Tibial artery (tissue), 4 donors: ENCODE measurements at regions not wholly inside any gene's neighbourhood (a gene's known extent, or its start where the extent isn't known, plus 50 kb on each side); places are given as distances from the start of the nearest gene placed in this dataset.

Source experiments
- DNase-seq, 2 donors: peaks; one replicate each; pipeline ENCODE4 v3.0.0-alpha.2; 2019
- H3K27ac ChIP-seq, 2 donors: fragments of 200-600 bp; sonication (generic) in 1 of 2; 1 replicate in 1 of 2; 2 replicates in 1 of 2; pipeline ENCODE4 v1.5.1; 2018 to 2019; ENCODE audit warnings: mild to moderate bottlenecking in 1 of 2
- H3K27me3 ChIP-seq, 2 donors: fragments of 200-600 bp; sonication (generic) in 1 of 2; one replicate each; pipeline versions ENCODE4 v1.5.1 to v1.6.0; 2016 to 2019
- H3K36me3 ChIP-seq, 3 donors: fragments of 200-600 bp; sonication (generic) in 2 of 3; one replicate each; pipeline ENCODE4 v1.5.1; 2016 to 2019; ENCODE audit warnings: mild to moderate bottlenecking in 2 of 3
- H3K4me1 ChIP-seq, 4 donors: fragments of 200-600 bp; sonication (generic) in 2 of 4; 1 replicate in 3 of 4; 2 replicates in 1 of 4; pipeline ENCODE4 v1.5.1; 2016 to 2019
- H3K4me3 ChIP-seq, 2 donors: fragments of 200-600 bp; sonication (generic) in 1 of 2; 1 replicate in 1 of 2; 2 replicates in 1 of 2; pipeline ENCODE4 v1.5.1; 2018 to 2019; ENCODE audit warnings: mild to moderate bottlenecking in 2 of 2
- H3K9me3 ChIP-seq, 3 donors: fragments of 200-600 bp; sonication (generic) in 1 of 3; one replicate each; pipeline ENCODE4 v1.5.1; 2016 to 2019
- CTCF ChIP-seq, 2 experiments: fragments of 200-600 bp in 1 of 2; fragments of 450-650 bp in 1 of 2; IDR thresholded peaks; one replicate each; pipeline ENCODE4 v1.5.1; 2017 to 2019; ENCODE audit warnings: antibody characterized with exemption in 2 of 2, mild to moderate bottlenecking in 1 of 2, moderate library complexity in 1 of 2
- intact Hi-C: fragments of 100-400 bp; cut with DNase I; formaldehyde crosslinking; loops from one replicate; pipeline ENCODE4 v1.15.0; 2023; ENCODE audit warnings: low total_unique reads

- intact Hi-C loops, result no loop called here
- no peak for TF ChIP-seq CTCF (IDR thresholded peaks at IDR 0.05)
- DNase-seq, result no peak
Measured at GRCh38 chr13:50323440-50324065, 308.3 kb downstream of the KCNRG start.

GRCh38 chr13:50326271-50326670, 311.0 kb downstream of the KCNRG start:
- Histone ChIP-seq H3K36me3 (no peaks in the 10 kb centered on the region), H3K4me1 (no peaks in the 10 kb centered on the region), H3K27ac (no peak overlapping the region), H3K4me3 (no peak overlapping the region), H3K27me3 (no peaks in the 10 kb centered on the region), H3K9me3 (no peaks in the 10 kb centered on the region)
- intact Hi-C loops, result no loop called here
- TF ChIP-seq CTCF (IDR thresholded peaks at IDR 0.05), result no peak
- DNase-seq, result no peak

More at GRCh38 chr13:50323440-50324065, 308.3 kb downstream of the KCNRG start:
- Histone ChIP-seq H3K9me3 (no peaks in the 10 kb centered on the region), H3K4me1 (peaks cover 0 to 10% (median 0%) of the 10 kb centered on the region in 4 donors), H3K27ac (no peak overlapping the region), H3K36me3 (no peaks in the 10 kb centered on the region), H3K27me3 (no peaks in the 10 kb centered on the region), H3K4me3 (no peak overlapping the region)

DNA sequence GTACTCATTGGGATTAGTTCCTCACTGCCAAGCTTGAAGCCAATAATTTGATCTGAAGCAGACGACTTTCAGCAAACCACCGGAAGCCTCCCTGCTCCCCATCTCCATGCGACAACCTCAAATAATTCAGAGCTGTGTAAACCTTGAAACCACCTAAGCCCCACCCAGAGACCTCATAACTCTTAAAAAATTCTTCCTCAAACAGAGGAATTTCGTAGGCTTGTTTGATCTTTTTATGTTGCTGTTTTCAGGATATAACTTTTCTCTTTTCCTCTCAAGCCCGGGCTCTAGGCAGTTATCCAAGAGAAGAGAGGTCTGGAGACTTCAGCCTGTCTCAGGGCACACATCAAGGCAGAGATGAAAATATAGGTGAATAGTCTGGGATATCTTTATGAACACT, 311.6 kb downstream of the KCNRG start:
- no peak for DNase-seq
- Histone ChIP-seq H3K4me1 (no peaks in the 10 kb centered on the region), H3K4me3 (no peak overlapping the region), H3K27ac (no peak overlapping the region), H3K27me3 (no peaks in the 10 kb centered on the region), H3K9me3 (no peaks in the 10 kb centered on the region), H3K36me3 (no peaks in the 10 kb centered on the region)
- intact Hi-C loops, result no loop called here
- no peak for TF ChIP-seq CTCF (IDR thresholded peaks at IDR 0.05)

DNA sequence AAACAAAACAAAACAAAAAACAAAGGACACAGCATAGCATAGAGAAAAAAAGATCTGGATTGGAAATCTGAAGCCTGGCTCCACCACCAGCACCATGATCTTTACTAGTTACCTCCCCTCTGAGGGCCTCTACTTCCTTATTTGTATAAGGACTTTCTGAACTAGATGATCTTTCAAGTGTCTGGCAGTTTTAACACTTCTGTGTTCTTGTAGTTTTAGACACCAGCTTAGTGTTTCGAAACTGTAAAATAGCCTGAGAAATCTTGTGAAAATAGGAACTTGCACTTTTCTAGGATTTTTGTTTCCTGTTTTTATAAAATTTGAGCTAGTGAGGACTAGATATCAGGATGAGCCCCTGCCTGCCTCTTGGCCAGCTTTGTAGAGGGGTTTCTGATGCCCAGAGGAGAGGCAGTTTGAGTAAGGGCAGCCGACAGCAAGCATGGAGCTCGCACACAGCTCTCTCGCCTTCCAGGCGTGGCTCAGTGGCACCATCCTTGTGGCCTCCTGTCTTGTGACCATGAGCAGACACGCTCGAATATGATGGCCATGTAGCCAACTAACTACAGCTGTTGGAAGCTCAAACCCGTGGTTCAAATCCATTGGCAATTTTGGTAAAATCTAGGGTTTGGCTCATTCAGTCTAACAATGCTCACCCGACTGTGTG, 319.0 kb downstream of the KCNRG start:
- H3K9me3 ChIP-seq, result no peaks in the 10 kb centered on the region
- no peaks in the 10 kb centered on the region for H3K4me1 ChIP-seq
- no peak for TF ChIP-seq CTCF (IDR thresholded peaks at IDR 0.05)
- no peaks in the 10 kb centered on the region for H3K36me3 ChIP-seq
- DNase-seq, result no peak
- intact Hi-C loops, result no loop called here
- H3K27me3 ChIP-seq, result no peaks in the 10 kb centered on the region
- H3K27ac ChIP-seq, result no peak overlapping the region
- no peak overlapping the region for H3K4me3 ChIP-seq

- Histone ChIP-seq H3K36me3 (no peaks in the 10 kb centered on the region), H3K4me1 (no peaks in the 10 kb centered on the region), H3K4me3 (no peak overlapping the region), H3K9me3 (no peaks in the 10 kb centered on the region), H3K27ac (no peak overlapping the region), H3K27me3 (no peaks in the 10 kb centered on the region)
- intact Hi-C loops, result no loop called here
- DNase-seq, result no peak
- TF ChIP-seq CTCF (IDR thresholded peaks at IDR 0.05), result no peak
Measured at GRCh38 chr13:50334944-50335343, 319.7 kb downstream of the KCNRG start.
